K562 (cell line): ENCODE measurements at regions not wholly inside any gene's neighbourhood (a gene's known extent, or its start where the extent isn't known, plus 50 kb on each side); places are given as distances from the start of the nearest gene placed in this dataset.

ENCODE experiments used
- ATAC-seq: fragments of 200-7000 bp; cut with Tn5 transposase; 3 replicates; pipeline ENCODE4 v1.9.1; 2020; ENCODE audit warnings: moderate library complexity
- BruUV-seq: library from RNA; stranded (reverse); fragments of 400-500 nt; replicated peaks from 2 replicates; lab custom pipeline; 2021; lab: Mats Ljungman, UMichigan
- CTCF ChIA-PET: fragments of 300-600 bp; formaldehyde crosslinking; extraction: SDS; loops from one replicate; lab custom pipeline; 2021; ENCODE audit warnings: low intra/inter-chr PET ratio; lab: Yijun Ruan, JAX
- POLR2A ChIA-PET: fragments of 300-600, 350-650 bp; sonication (Branson Sonifier 250); formaldehyde crosslinking; extraction: SDS; loops from one replicate; lab custom pipeline; 2021; ENCODE audit warnings: antibody characterized with exemption, inconsistent platforms; lab: Yijun Ruan, JAX
- DNase-seq, 4 experiments: peaks; one replicate each; pipeline versions ENCODE4 v3.0.0 to v3.0.0-alpha.2; 2011 to 2018; ENCODE audit warnings: low spot score in 3 of 4, mixed read lengths in 3 of 4; ENCODE audit errors: extremely low read depth in 1 of 4
- FAIRE-seq: peaks from 2 replicates; lab custom pipeline; 2011; peaks lifted over from hg19 to GRCh38; lab: Jason Lieb, UNC
- H2AFZ ChIP-seq: 2 replicates; pipeline ENCODE4 v1.6.0; 2011; ENCODE audit warnings: low read depth, low read length, control low read depth, inconsistent platforms
- H3K27ac ChIP-seq: fragments of 200-600 bp; 3 replicates; pipeline ENCODE4 v1.8.0; 2011; ENCODE audit warnings: low read depth, mild to moderate bottlenecking, control low read depth, inconsistent platforms, low read length, moderate library complexity, mixed read lengths; ENCODE audit errors: extremely low read depth
- H3K27me3 ChIP-seq, 2 experiments: fragments of 300-600 bp in 1 of 2; 2 replicates in 1 of 2; 3 replicates in 1 of 2; pipeline versions ENCODE4 v1.6.0 to v1.8.0; 2011; ENCODE audit warnings: inconsistent platforms in 2 of 2, low read length in 2 of 2, mild to moderate bottlenecking in 1 of 2, mixed read lengths in 1 of 2, moderate library complexity in 1 of 2; ENCODE audit not compliant: control insufficient read depth in 2 of 2, insufficient read depth in 2 of 2
- H3K36me3 ChIP-seq: fragments of 300-600 bp; 3 replicates; pipeline ENCODE4 v1.8.0; 2011; ENCODE audit warnings: mild to moderate bottlenecking, low read length, inconsistent platforms; ENCODE audit not compliant: control insufficient read depth, insufficient read depth
- H3K4me1 ChIP-seq, 2 experiments: fragments of 200-600 bp in 1 of 2; replicated peaks in 1 of 2; 2 replicates in 1 of 2; 3 replicates in 1 of 2; pipeline versions ENCODE4 v1.5.1 to v1.8.0; 2011; ENCODE audit warnings: inconsistent platforms in 2 of 2, low read length in 2 of 2, mild to moderate bottlenecking in 1 of 2, mixed read lengths in 1 of 2, moderate library complexity in 1 of 2; ENCODE audit not compliant: control insufficient read depth in 2 of 2, insufficient read depth in 2 of 2
- H3K4me2 ChIP-seq: 2 replicates; pipeline ENCODE4 v1.6.1; 2011; ENCODE audit warnings: low read length, control low read depth, inconsistent platforms, mixed read lengths; ENCODE audit not compliant: insufficient read depth
- H3K4me3 ChIP-seq: fragments of 200-600 bp; sonication (generic), shearing (Covaris generic); 2 replicates; pipeline ENCODE4 v1.5.1; 2016; ENCODE audit warnings: control low read depth, inconsistent platforms
- H3K79me2 ChIP-seq: fragments of 200-600 bp; 3 replicates; pipeline ENCODE4 v1.8.0; 2011; ENCODE audit warnings: low read length, inconsistent platforms; ENCODE audit not compliant: control insufficient read depth, insufficient read depth
- H3K9ac ChIP-seq, 2 experiments: 2 replicates each; pipeline versions ENCODE4 v1.6.0 to v1.6.1; 2011; ENCODE audit warnings: low read depth in 2 of 2, low read length in 2 of 2, control low read depth in 1 of 2, inconsistent platforms in 1 of 2, mild to moderate bottlenecking in 1 of 2, mixed read lengths in 1 of 2; ENCODE audit not compliant: insufficient read depth in 1 of 2
- H3K9me1 ChIP-seq: one replicate; pipeline ENCODE4 v1.6.0; 2011; ENCODE audit warnings: inconsistent platforms, mild to moderate bottlenecking, low read length, moderate library complexity; ENCODE audit not compliant: control insufficient read depth, insufficient read depth
- H3K9me3 ChIP-seq: replicated peaks from 2 replicates; pipeline ENCODE4 v1.5.1; 2011; ENCODE audit warnings: low read depth, low read length, inconsistent platforms; ENCODE audit not compliant: control insufficient read depth, insufficient read depth
- H4K20me1 ChIP-seq: replicated peaks from 2 replicates; pipeline ENCODE4 v1.6.1; 2011; ENCODE audit warnings: low read length, inconsistent platforms, mixed read lengths; ENCODE audit not compliant: control insufficient read depth, insufficient read depth
- E2F8 ChIP-seq: fragments of 450-650 bp; IDR thresholded peaks from 2 replicates; pipeline ENCODE4 v1.7.1; 2018; ENCODE audit warnings: mild to moderate bottlenecking, low read depth; ENCODE audit not compliant: partially characterized antibody
- PYGO2 ChIP-seq: fragments of 450-650 bp; IDR thresholded peaks from 2 replicates; pipeline ENCODE4 v1.6.1; 2016; ENCODE audit warnings: mild to moderate bottlenecking, missing genetic modification characterization, moderate library complexity, missing compliant biosample characterization
- SREBF2 ChIP-seq: sonication (generic); formaldehyde crosslinking; IDR thresholded peaks from 2 replicates; pipeline ENCODE4 v1.4.0; 2020; ENCODE audit warnings: mild to moderate bottlenecking, missing genetic modification reagents
- TRIM24 ChIP-seq, 2 experiments: fragments of 450-650 bp; IDR thresholded peaks; 2 replicates each; pipeline ENCODE4 v1.6.1; 2016
- ZNF3 ChIP-seq: fragments of 250-450 bp; sonication (Bioruptor Pico); IDR thresholded peaks from 2 replicates; pipeline ENCODE4 v1.5.0; 2021; ENCODE audit warnings: mild to moderate bottlenecking, moderate library complexity
- ZNF511 ChIP-seq: sonication (generic); formaldehyde crosslinking; IDR thresholded peaks from 2 replicates; pipeline ENCODE4 v1.8.0; 2022; ENCODE audit warnings: mild to moderate bottlenecking, missing genetic modification reagents
- ZNF609 ChIP-seq: sonication (generic); formaldehyde crosslinking; IDR thresholded peaks from 2 replicates; pipeline ENCODE4 v1.8.1; 2023; ENCODE audit warnings: missing genetic modification reagents, mild to moderate bottlenecking, borderline replicate concordance
- WGBS: fragments of 100-300 bp; shearing (Covaris generic); methylation state at CpG from one replicate; pipeline ENCODE4 v1.1.6; 2016; ENCODE audit warnings: low coverage, mixed read lengths; ENCODE audit not compliant: insufficient coverage; ENCODE audit errors: missing lambda C conversion rate; 5-methylcytosine and 5-hydroxymethylcytosine counted together
- in situ Hi-C: fragments of 300-500 bp; cut with MboI; formaldehyde crosslinking; loops from 4 replicates; pipeline ENCODE4 v1.15.0; 2018; ENCODE audit warnings: inconsistent platforms, mixed read lengths
- intact Hi-C: fragments of 100-400 bp; cut with micrococcal nuclease; formaldehyde crosslinking; loops from 2 replicates; pipeline ENCODE4 v1.14.2; 2022
- TF ChIP-seq, protein P1 (sequence below): IDR thresholded peaks from 2 replicates; pipeline ENCODE4 v1.6.1; 2011; ENCODE audit not compliant: insufficient read length; ENCODE audit errors: extremely low read depth
- TF ChIP-seq, protein P2 (sequence below): fragments of 450-650 bp; formaldehyde crosslinking; IDR thresholded peaks from 2 replicates; pipeline ENCODE4 v1.4.0; 2020; ENCODE audit warnings: mild to moderate bottlenecking, moderate library complexity

- TF ChIP-seq ZNF609 (CRISPR knock-in tag) (no peak), PYGO2 (tag) (no peak)
These were observed 77.8 kb upstream of the KCNMB2 start (continued) for GRCh38 chr3:178458313-178459037.

DNA sequence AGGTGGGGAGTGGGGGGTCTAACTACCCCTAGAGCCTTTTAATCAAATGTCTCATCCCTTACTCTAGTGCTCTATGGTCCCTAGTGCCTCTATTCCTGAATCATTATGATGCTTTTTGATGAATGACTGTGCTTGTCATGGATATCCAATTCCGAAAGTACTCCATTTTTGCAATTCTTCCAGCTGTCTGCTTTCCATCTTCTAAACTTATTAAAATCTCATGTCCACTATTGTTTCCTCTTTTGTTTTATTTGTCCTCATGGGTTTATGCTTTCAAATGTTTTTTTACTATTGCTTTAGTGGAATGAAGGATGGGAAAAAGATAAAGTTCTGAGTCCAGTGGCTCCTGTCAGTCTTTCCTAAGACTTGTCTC, 77.2 kb upstream of the KCNMB2 start:
- H2AFZ ChIP-seq: no peak overlapping the region
- H3K4me1 ChIP-seq: no peaks in the 10 kb centered on the region
- H3K9me3 ChIP-seq: no peaks in the 10 kb centered on the region
- DNase-seq (no peak), FAIRE-seq (no peak), ATAC-seq (no peak)
- ChIA-PET POLR2A (interaction anchor here (0.8 kb wide), 1 partner anchor 1269 kb away, joined by 3 read pairs; no protein-coding TSS in a partner anchor), CTCF (no interaction called here)
- no peak overlapping the region for H3K9ac ChIP-seq
- intact Hi-C loops: no loop called here
- H3K27ac ChIP-seq: no peak overlapping the region
- H3K79me2 ChIP-seq: no peaks in the 10 kb centered on the region
- H3K4me2 ChIP-seq: no peak overlapping the region
- WGBS: 0% methylated on average over 1 of the region's 1 CpG
- H3K4me3 ChIP-seq: no peak overlapping the region
- no peaks in the 10 kb centered on the region for H3K27me3 ChIP-seq
- H3K36me3 ChIP-seq: no peaks in the 10 kb centered on the region
- in situ Hi-C loops: loop anchor here (25.0 kb wide), 1 partner anchor 853 kb away; the partner anchor contains the start of gene ZNF639
- TF ChIP-seq, protein P1, sequence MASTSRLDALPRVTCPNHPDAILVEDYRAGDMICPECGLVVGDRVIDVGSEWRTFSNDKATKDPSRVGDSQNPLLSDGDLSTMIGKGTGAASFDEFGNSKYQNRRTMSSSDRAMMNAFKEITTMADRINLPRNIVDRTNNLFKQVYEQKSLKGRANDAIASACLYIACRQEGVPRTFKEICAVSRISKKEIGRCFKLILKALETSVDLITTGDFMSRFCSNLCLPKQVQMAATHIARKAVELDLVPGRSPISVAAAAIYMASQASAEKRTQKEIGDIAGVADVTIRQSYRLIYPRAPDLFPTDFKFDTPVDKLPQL: no peak
- no peak for TF ChIP-seq E2F8
- TF ChIP-seq SREBF2 (CRISPR knock-in tag): no peak
- TF ChIP-seq, protein P2, sequence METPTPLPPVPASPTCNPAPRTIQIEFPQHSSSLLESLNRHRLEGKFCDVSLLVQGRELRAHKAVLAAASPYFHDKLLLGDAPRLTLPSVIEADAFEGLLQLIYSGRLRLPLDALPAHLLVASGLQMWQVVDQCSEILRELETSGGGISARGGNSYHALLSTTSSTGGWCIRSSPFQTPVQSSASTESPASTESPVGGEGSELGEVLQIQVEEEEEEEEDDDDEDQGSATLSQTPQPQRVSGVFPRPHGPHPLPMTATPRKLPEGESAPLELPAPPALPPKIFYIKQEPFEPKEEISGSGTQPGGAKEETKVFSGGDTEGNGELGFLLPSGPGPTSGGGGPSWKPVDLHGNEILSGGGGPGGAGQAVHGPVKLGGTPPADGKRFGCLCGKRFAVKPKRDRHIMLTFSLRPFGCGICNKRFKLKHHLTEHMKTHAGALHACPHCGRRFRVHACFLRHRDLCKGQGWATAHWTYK (CRISPR knock-in tag): no peak
- no peak for TF ChIP-seq TRIM24 (IDR thresholded peaks at IDR 0.05)
- no peak for TF ChIP-seq ZNF511 (CRISPR knock-in tag)
- no peak for TF ChIP-seq ZNF3 (CRISPR knock-in tag)
- H4K20me1 ChIP-seq: no peaks in the 10 kb centered on the region
- H3K9me1 ChIP-seq: no peaks in the 10 kb centered on the region
- BruUV-seq: no TSS peak
